ENCODE measurements at regions not wholly inside any gene's neighbourhood (a gene's known extent, or its start where the extent isn't known, plus 50 kb on each side); places are given as distances from the start of the nearest gene placed in this dataset.

DNA sequence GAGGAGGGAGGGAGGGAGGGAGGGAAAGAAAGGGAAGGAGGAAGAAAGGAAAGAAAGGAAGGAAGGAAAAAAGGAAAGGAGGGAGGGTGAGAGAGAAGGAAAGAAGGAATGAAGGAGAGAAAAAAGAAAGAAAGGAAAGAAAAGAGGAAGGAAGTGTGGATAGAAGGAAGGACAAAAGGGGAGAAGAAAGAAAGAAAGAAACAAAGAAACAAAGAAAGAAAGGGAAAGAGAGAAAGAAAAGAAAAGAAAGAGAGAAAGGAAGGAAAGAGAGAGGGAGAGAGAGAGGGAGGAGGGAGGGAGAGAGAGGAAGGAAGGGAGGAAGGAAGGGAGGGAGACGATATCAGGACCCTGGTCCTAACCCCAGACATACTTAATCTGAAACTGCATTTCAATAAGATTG is 146.2 kb upstream of the ZC3H11B start:
- TF ChIP-seq GATA3 (IDR thresholded peaks at IDR 0.05; ENCODE audit: low read depth, low read length) (no peak), GATA2 (IDR thresholded peaks at IDR 0.05; ENCODE audit: low read depth, low read length) (no peak)

Measured in SH-SY5Y (cell line).